ENCODE measurements at regions not wholly inside any gene's neighbourhood (a gene's known extent, or its start where the extent isn't known, plus 50 kb on each side); places are given as distances from the start of the nearest gene placed in this dataset.

DNA sequence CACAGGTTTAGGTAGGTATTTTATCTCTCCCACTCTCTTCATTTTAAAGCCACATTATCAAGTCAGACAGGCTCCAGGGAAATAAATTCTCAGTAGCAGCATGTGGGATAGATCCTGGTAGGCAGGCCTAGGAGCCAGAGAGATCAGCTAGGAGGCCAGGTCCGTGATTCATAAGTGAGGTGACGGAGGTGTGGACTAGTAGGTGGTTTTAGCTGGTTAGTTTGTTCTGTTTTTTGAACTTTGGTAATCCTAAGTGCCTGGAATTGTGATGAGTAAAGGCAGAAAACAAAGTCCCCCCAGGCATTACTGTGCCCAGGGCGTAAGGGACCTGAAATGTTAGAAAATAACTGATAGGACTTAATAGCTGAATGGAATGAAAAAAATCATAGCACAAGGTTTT, 53.6 kb upstream of the E2F3 start:
- H3K4me3 ChIP-seq, result no peak overlapping the region
- FAIRE-seq (no peak), DNase-seq (no peak), ATAC-seq (no peak)
- intact Hi-C loops (cut with DNase I), result no loop called here
- no peaks in the 10 kb centered on the region for H3K4me1 ChIP-seq
- H3K27ac ChIP-seq, result no peak overlapping the region
- TF ChIP-seq, protein P1, sequence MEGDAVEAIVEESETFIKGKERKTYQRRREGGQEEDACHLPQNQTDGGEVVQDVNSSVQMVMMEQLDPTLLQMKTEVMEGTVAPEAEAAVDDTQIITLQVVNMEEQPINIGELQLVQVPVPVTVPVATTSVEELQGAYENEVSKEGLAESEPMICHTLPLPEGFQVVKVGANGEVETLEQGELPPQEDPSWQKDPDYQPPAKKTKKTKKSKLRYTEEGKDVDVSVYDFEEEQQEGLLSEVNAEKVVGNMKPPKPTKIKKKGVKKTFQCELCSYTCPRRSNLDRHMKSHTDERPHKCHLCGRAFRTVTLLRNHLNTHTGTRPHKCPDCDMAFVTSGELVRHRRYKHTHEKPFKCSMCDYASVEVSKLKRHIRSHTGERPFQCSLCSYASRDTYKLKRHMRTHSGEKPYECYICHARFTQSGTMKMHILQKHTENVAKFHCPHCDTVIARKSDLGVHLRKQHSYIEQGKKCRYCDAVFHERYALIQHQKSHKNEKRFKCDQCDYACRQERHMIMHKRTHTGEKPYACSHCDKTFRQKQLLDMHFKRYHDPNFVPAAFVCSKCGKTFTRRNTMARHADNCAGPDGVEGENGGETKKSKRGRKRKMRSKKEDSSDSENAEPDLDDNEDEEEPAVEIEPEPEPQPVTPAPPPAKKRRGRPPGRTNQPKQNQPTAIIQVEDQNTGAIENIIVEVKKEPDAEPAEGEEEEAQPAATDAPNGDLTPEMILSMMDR (IDR thresholded peaks at IDR 0.05), result no peak
- H3K9me3 ChIP-seq, result no peaks in the 10 kb centered on the region
- 80 to 89% methylated on average over 3 of the region's 3 CpGs for WGBS, 2 donors
- H3K36me3 ChIP-seq, result no peaks in the 10 kb centered on the region
- H3K27me3 ChIP-seq, result no peaks in the 10 kb centered on the region

DNA sequence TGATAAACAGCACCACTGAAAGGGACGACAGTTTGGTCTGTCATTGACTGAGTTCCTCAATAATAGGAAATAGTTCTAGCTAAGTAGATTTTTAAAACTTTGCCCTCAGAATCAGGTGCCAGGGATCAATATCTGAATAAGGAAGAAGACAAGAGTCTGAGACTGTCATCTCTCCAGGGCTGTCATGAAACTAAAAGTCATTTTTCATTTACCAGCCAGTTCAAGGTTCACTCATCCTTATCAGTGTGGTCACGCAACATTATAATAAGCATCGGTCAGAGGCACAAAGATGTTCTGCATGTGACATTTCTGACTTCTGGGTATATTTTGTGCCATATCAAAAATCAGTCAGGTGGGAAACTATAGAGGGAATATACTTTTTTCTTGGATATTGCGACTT, 52.5 kb upstream of the E2F3 start:
- no peak for DNase-seq
- H3K36me3 ChIP-seq, result no peaks in the 10 kb centered on the region
- H3K4me1 ChIP-seq, result no peaks in the 10 kb centered on the region
- no peaks in the 10 kb centered on the region for H3K9me3 ChIP-seq
- TF ChIP-seq, protein P1 (IDR thresholded peaks at IDR 0.05), result no peak
- H3K27me3 ChIP-seq, result no peaks in the 10 kb centered on the region
- intact Hi-C loops (cut with DNase I), result no loop called here
- WGBS, 2 donors, result 39 to 42% methylated on average over 4 of the region's 4 CpGs
- FAIRE-seq, result no peak
- no peak overlapping the region for H3K4me3 ChIP-seq
- H3K27ac ChIP-seq, result no peak overlapping the region
- ATAC-seq, result no peak

DNA sequence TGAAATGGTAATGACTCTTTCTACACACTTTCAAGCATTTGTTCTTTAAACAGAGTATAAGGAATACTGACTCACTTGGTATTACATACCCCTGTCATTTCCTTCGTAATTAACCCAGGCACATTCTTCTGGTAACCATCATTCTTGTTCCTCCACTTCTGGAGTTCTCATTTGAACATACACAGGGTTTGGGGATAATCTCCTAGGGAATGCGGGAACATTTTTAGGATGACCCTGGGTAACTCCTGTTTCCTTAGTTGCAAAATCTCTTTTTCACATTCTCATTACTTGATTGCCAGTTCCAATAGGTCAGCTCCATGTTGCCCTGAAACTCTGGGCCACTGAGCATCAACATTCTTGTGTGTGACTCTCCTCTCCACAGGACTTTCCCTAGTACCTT, 51.5 kb upstream of the E2F3 start:
- WGBS, 2 donors, result 66 to 88% methylated on average over 2 of the region's 2 CpGs
- H3K27ac ChIP-seq, result no peak overlapping the region
- no peak overlapping the region for H3K4me3 ChIP-seq
- TF ChIP-seq, protein P1 (IDR thresholded peaks at IDR 0.05), result no peak
- no peaks in the 10 kb centered on the region for H3K4me1 ChIP-seq
- DNase-seq, result no peak
- no peak for ATAC-seq
- FAIRE-seq, result no peak
- intact Hi-C loops (cut with DNase I), result no loop called here
- no peaks in the 10 kb centered on the region for H3K27me3 ChIP-seq
- H3K9me3 ChIP-seq, result no peaks in the 10 kb centered on the region
- H3K36me3 ChIP-seq, result no peaks in the 10 kb centered on the region

DNA sequence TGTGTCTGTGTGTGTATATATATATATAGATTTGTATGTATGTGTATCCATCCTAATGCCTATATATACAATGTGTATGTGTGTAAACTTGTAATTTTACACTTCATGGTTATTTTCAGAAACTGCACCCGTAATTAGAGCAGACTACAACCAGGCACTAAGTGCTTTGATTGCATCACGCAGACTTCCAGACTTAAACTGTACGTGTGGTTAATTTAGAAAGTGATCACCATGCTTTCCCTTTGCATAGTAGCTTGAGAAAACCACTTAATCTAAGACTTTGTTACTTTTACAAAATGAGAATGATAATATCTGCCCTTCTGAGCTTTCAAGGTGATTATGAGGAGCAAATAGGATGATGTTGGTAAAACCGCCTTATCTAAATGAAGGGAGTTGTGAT, 50.1 kb upstream of the E2F3 start:
- DNase-seq, result no peak
- Histone ChIP-seq H3K36me3 (no peaks in the 10 kb centered on the region), H3K4me3 (no peak overlapping the region), H3K27me3 (no peaks in the 10 kb centered on the region), H3K4me1 (no peaks in the 10 kb centered on the region), H3K9me3 (no peaks in the 10 kb centered on the region), H3K27ac (no peak overlapping the region)
- no peak for FAIRE-seq
- ATAC-seq, result no peak
- intact Hi-C loops (cut with DNase I), result no loop called here
- 69 to 81% methylated on average over 4 of the region's 4 CpGs for WGBS, 2 donors
- TF ChIP-seq, protein P1 (IDR thresholded peaks at IDR 0.05), result no peak

Data from pancreas (tissue), 10 donors.